Anterior cingulate cortex (tissue), 58 donors: ENCODE measurements at regions not wholly inside any gene's neighbourhood (a gene's known extent, or its start where the extent isn't known, plus 50 kb on each side); places are given as distances from the start of the nearest gene placed in this dataset.
A peak's percentile ranks its signal among the peaks of the same experiment; 100 is the strongest.
"Not testable (repeated sequence)": the region's sequence is repeated elsewhere in the genome, so short reads cannot be mapped to it uniquely, and the experiment has no call there.

ENCODE experiments used
- DNase-seq, 58 donors: peaks; one replicate each; lab custom pipeline; 2025; lab: John Stamatoyannopoulos, UW

DNA sequence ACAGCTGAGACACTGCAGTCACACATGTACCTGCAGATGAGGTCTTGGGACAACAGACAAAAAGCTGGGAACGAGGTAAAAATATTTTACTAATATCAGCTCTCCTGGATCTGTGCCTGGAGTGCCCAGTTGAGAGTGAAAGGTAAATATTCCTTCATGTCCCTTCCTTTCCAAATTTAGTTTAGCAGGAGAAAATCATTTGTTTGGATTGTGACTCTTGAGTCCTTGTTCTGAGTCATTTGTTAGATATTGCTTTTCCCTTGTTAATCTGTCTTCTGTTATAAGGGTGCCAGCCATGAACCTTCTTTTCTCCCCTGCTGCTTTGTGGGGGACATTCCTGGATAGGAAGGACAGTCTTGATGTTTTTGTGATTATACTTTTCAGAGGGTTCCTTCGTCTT lies 329.2 kb downstream of the DSC3 start:
- DNase-seq: no peak

DNA sequence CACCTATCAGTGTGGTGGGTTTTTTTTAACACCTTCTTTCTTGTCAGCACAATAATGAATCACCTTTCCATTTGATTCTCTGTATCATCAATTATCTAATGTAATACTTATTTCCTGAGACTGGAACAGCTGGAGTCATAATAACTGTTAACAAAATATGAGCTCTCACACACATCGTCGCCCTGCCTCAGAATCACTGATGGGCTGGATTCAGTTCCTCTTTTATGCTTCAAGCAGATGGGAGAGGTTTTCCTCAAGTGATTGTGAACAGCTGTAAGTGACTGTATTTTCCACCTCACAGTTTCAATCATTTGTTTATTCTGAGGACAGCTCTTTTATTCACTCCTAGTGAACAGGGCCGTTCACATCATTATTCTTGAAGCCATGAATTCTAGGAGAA lies 330.2 kb downstream of the DSC3 start:
- no peak for DNase-seq

DNA sequence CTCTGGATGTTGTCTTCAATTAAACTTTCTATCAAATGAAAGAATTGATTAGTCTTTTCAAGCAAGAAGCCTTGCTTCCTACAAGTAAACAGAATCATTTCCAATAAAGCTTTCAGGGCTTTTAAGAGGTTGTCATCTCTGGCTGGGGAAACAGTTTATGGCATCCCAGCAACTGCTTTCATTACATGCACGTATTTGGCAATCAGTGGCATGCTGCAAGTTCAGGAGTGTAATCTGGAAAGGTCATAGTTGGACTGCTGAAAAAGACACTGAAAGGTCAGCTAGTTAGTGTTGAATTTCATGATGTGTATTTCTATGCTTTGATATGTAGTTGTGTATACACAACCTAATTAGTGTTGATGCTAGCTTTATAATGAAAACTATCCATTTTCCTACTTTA lies 332.9 kb downstream of the DSC3 start:
- DNase-seq: no peak

DNA sequence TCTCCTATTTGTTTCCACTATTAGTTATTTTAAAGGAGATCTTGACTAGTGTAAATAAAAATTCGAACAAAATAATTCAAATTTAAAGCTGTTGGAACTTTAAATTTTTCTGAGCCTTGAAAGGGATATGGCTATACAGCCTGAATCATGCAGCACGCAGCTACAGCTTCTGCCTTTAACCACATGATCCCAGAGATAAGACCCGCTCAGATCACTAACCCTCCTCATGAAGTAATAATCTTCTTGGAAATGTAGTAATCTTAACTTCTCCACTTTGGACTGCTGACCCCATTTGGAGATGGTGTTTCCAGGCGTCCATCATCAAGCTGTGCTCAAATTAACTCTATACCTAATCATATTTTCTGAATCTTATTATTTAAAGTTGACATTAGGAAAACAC lies 336.6 kb downstream of the DSC3 start:
- DNase-seq: no peak

DNA sequence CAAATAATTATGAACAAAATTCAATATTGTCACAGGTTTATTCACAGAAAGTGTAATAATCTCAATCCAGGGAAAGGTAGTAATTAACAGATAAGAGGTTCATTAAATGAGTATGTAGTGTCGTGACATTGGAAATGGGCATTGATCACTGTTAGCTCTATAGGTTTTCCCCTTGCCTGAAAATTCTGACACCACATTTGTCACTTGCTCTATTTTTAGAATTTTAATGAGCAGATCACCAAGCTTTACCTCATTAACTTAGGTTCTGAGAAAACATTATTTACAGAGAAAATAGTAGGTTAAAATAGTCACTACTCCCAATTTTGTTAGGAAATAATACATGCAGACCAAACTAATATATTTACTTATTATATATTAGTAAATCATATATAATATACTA lies 344.0 kb downstream of the DSC3 start:
- no peak for DNase-seq

- no peak for DNase-seq
Observed at GRCh38 chr18:30696201-30696600, 346.3 kb downstream of the DSC3 start.

DNA sequence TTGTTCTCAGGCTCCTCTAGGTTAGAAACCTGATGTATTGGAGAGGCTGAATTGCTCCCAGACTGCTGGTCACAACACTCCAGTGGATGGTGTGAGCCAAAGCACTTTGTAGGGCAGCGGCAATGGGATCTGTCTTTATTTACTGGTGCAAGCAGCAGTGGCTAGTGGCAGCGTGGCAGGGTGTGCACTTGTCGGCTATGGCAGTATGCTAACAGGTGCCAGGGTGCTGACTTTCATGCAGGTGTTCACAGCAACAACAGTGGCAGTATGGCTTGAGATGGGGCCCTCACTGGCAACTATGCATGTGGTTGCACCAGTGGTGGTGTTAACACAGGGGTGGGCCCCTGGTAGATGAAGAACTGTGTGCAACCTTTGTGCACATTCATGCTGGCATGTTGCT lies 347.8 kb downstream of the DSC3 start:
- no peak for DNase-seq

DNA sequence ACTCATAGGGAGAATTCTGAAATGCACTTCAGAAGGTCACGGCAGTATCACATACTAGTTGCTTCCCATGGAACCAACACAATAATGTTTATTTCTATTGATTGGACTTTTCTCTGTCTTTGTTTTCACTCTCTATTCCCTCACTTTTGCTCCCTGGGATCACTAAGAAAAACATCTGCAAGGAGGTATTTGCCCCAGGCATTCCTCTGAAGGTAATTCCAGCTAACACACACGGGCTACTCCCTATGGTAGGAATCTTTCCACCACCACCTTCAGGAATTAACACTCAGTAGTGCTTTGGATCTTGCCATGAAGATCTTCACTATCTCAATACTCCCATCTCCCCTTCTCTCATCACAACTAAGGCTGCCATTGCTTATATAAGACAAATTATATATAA lies 353.3 kb downstream of the DSC3 start:
- DNase-seq: no peak

- no peak for DNase-seq
Observed at GRCh38 chr18:30687501-30687900, 355.0 kb downstream of the DSC3 start.

- no peak for DNase-seq
Observed at GRCh38 chr18:30684825-30685481, 357.6 kb downstream of the DSC3 start.

DNA sequence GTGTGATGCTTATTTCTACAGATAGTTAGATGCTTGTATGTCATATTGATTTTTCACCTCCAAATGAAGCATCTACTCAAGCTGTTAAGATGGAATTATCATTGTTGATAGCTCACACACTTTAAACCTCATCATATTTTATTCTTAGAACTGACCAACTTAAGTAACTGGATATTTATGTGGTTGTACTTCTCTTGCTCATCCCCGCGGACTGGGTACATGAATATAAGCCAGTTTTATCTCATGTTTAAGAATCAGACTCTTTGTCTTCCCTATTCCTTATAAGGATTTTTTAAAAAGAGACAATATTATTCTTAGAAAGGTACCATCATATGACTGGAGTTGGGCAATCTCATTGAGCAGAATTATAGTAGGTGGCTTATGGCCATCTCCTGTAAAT lies 358.7 kb downstream of the DSC3 start:
- no peak for DNase-seq

GRCh38 chr18:30682672-30683071 lies 359.9 kb downstream of the DSC3 start:
- no peak for DNase-seq

DNA sequence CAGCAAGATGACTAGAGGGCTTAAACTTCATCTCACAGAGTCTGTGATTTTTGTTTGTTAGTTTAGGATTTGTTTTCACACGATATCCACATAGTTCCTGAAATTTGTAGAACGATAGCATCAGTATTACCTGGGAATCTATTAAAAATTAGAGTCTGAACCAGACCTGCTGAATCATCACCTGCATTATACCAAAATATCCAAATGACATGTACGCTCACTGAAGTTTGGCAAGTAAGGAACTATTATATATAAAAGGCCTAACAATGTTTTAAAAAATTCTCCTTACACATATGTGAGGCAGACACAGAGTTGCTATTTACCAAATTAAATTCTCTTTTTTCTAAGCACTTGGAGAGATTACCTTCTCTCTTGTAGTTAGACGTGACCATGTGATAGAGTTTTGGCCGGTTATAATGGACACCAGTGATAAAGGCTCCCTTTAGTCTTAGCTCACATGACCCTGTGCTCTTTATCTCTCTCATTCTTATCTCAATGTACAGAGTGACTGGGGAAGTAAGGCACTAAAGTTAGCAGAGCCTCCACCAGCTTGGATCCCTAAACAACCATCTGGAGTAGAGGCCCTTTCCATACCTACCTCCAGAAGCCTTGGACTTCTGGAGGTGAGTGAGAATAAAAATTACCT lies 363.1 kb downstream of the DSC3 start:
- DNase-seq: no peak

DNA sequence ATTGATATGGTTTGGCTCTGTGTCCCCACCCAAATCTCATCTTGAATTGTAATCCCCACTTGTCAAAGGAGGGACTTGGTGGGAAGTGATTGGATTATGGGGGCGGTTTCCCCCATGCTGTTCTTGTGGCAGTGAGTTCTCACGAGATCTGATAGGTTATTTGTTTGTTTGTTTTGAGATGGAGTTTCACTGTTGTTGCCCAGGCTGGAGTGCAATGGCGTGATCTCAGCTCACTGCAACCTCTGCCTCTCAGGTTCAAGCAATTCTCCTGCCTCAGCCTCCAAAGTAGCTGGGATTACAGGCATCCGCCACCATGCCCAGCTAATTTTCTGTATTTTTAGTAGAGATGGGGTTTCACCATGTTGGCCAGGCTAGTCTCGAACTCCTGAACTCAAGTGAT lies 364.7 kb downstream of the DSC3 start:
- not testable (repeated sequence) for DNase-seq

DNA sequence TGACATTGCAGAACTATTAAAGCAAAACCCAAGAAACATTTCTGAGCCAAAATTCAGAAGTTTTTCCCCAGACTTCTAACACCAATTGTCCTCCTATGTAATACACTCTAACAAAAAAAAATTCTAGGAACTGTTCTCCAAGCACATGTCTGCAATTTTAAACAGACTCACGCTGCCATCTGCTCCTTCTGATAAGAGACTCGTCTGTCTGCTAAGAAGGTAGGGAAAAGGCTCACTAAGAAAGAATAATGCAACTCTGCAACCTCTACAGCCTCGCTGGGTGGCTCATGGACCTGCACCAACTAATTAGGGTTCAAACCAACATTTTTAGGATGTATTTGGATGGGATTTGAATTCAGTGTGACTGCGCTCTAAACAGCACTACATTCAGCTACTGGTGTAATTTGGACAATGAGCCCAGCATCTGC lies 366.5 kb downstream of the DSC3 start:
- peak in 3 of 58 donors; percentile 0 to 7 (median 2) for DNase-seq

DNA sequence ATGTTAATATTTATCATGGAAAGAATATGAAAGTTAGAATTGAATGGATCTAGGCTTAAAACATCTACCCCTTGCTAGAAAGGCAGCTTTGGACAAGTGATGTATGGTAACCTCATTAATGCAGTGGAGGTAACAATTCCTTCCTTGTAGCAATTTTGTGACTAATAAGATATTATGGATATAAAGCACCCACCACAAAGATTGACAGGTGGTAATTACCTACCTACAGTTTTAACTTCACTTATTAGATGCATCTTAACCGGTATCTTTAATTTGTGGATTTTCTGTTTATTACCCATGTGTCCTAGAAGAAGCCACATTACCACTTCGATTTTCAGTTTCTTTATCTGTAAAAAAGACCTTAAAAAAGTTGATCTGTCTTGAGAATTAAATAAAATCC lies 367.0 kb downstream of the DSC3 start:
- no peak for DNase-seq

- no peak for DNase-seq
Observed at GRCh38 chr18:30675072-30675471, 367.5 kb downstream of the DSC3 start.

DNA sequence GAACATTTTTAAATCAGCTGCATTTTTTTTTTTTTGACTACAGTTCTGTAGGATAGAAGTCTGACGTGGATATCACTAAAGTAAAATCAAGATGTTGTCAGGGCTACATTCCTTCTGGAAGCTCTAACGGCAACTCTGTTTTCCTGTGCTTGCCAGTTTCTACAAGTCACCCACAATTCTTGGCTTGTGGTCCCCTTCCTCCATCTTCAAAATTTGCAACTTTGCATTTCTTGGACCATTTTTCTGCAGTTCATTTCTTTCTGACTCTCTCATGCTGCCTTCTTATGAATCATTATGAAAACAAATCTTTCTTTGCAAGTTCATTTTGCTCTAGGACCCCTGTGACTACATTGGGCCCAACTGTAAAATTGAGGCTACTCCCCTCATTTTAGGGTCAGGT lies 367.9 kb downstream of the DSC3 start:
- DNase-seq: no peak

GRCh38 chr18:30672439-30672838 lies 370.1 kb downstream of the DSC3 start:
- not testable (repeated sequence) for DNase-seq

DNA sequence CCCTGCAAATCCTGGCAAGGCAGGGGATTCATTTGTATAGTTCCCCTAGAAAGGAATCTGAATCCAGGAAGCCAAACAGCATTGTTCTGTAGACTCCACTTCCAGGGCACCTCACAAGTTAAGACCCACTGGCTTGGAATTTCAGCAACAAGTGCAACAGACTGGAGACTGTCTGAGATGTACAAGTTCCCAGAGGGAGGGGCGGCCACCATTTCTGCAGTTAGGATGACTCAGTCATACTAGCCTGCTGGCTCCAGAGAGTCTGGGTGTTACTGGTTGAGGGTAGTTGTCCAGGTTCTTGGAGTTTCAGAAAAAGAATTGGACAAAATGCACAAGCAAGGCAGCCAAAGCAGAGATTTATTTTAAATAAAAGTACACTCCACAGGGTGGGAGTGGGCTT lies 384.2 kb downstream of the DSC3 start:
- no peak for DNase-seq

- DNase-seq: no peak
Observed at GRCh38 chr18:30652387-30652786, 390.2 kb downstream of the DSC3 start.

- no peak for DNase-seq
Observed at GRCh38 chr18:30650499-30650898, 392.0 kb downstream of the DSC3 start.

DNA sequence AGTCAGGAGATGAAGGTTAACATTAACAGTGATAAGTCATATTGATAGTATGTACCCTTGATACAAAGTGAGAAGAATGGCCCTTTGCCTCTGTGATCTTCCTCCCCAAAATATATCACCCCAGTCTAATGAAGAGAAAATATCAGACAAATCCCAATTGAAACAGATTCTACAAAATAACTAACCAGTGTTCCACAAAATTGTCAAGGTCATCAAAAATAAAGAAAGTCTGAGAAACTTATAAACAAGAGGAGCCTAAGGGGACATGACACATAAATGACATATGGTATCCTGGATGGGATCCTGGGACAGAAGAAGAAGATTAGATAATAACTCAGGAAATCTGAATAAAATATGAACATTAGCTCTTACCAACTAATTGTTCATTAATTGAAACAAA lies 398.4 kb downstream of the DSC3 start:
- DNase-seq: no peak
